Gastroesophageal sphincter (tissue), 4 donors: ENCODE measurements at regions not wholly inside any gene's neighbourhood (a gene's known extent, or its start where the extent isn't known, plus 50 kb on each side); places are given as distances from the start of the nearest gene placed in this dataset.

Source experiments
- ATAC-seq: fragments of 150-250 bp; one replicate; pipeline ENCODE4 v1.9.1; 2016; ENCODE audit warnings: mild to moderate bottlenecking, moderate library complexity
- H3K27ac ChIP-seq, 4 donors: fragments of 200-600 bp; sonication (generic) in 3 of 4; 1 replicate in 3 of 4; 2 replicates in 1 of 4; pipeline ENCODE4 v1.5.1; 2016 to 2019
- H3K27me3 ChIP-seq: fragments of 200-600 bp; sonication (generic); one replicate; pipeline ENCODE4 v1.5.1; 2019
- H3K36me3 ChIP-seq, 2 donors: fragments of 200-600 bp; sonication (generic); one replicate each; pipeline ENCODE4 v1.5.1; 2019; ENCODE audit warnings: control low read depth in 1 of 2
- H3K4me1 ChIP-seq, 3 donors: fragments of 200-600 bp; sonication (generic); 1 replicate in 2 of 3; 2 replicates in 1 of 3; pipeline ENCODE4 v1.5.1; 2016 to 2019; ENCODE audit warnings: control low read depth in 2 of 3
- H3K4me3 ChIP-seq, 2 donors: fragments of 200-600 bp; sonication (generic); one replicate each; pipeline ENCODE4 v1.5.1; 2019; ENCODE audit warnings: mild to moderate bottlenecking in 1 of 2, moderate library complexity in 1 of 2
- H3K9me3 ChIP-seq, 3 donors: fragments of 200-600 bp; sonication (generic); one replicate each; pipeline ENCODE4 v1.5.1; 2017 to 2019; ENCODE audit warnings: control low read depth in 2 of 3
- CTCF ChIP-seq, 4 experiments: fragments of 200-600 bp in 2 of 4; fragments of 450-650 bp in 2 of 4; sonication (generic) in 1 of 4; IDR thresholded peaks; one replicate each; pipeline ENCODE4 v1.5.1; 2017 to 2019; ENCODE audit warnings: antibody characterized with exemption in 4 of 4, mild to moderate bottlenecking in 2 of 4, moderate library complexity in 2 of 4
- EP300 ChIP-seq: sonication (generic); formaldehyde crosslinking; IDR thresholded peaks from one replicate; pipeline ENCODE4 v1.6.1; 2017; ENCODE audit warnings: antibody characterized with exemption, mild to moderate bottlenecking
- POLR2A ChIP-seq, 2 donors: fragments of 450-650 bp; IDR thresholded peaks; one replicate each; pipeline ENCODE4 v1.6.1; 2017; ENCODE audit warnings: antibody characterized with exemption in 2 of 2, mild to moderate bottlenecking in 2 of 2, moderate library complexity in 1 of 2
- POLR2AphosphoS5 ChIP-seq: sonication (generic); formaldehyde crosslinking; IDR thresholded peaks from one replicate; pipeline ENCODE4 v1.6.1; 2017; ENCODE audit warnings: antibody characterized with exemption
- WGBS, 2 donors: methylation state at CpG; one replicate each; pipeline ENCODE4 v1.1.5; 2018; ENCODE audit warnings: low coverage in 1 of 2; 5-methylcytosine and 5-hydroxymethylcytosine counted together

GRCh38 chr12:113537751-113538087, 66.0 kb upstream of the LHX5 start:
- no peak for ATAC-seq
- Histone ChIP-seq H3K27me3 (peaks cover 97% of the 10 kb centered on the region), H3K4me1 (no peaks in the 10 kb centered on the region), H3K36me3 (no peaks in the 10 kb centered on the region), H3K9me3 (peaks cover 0 to 20% (median 0%) of the 10 kb centered on the region in 3 donors), H3K27ac (no peak overlapping the region), H3K4me3 (no peak overlapping the region)
- no peak for TF ChIP-seq EP300
- TF ChIP-seq POLR2A (IDR thresholded peaks at IDR 0.05) = no peak
- TF ChIP-seq POLR2AphosphoS5 = no peak
- no peak for TF ChIP-seq CTCF (IDR thresholded peaks at IDR 0.05)
- WGBS, 2 donors = 16 to 33% methylated on average over 3 to 4 of the region's 6 CpGs

GRCh38 chr12:113537046-113537750, 65.5 kb upstream of the LHX5 start:
- no peak for ATAC-seq
- Histone ChIP-seq H3K9me3 (peaks cover 0 to 20% (median 0%) of the 10 kb centered on the region in 3 donors), H3K36me3 (no peaks in the 10 kb centered on the region), H3K27ac (no peak overlapping the region), H3K27me3 (peaks cover 98% of the 10 kb centered on the region), H3K4me3 (no peak overlapping the region), H3K4me1 (no peaks in the 10 kb centered on the region)
- TF ChIP-seq EP300 = no peak
- TF ChIP-seq POLR2AphosphoS5 = no peak
- no peak for TF ChIP-seq CTCF (IDR thresholded peaks at IDR 0.05)
- WGBS, 2 donors = 30 to 44% methylated on average over 9 to 11 of the region's 11 CpGs

GRCh38 chr12:113535100-113535499, 63.4 kb upstream of the LHX5 start:
- H3K4me1 ChIP-seq = no peaks in the 10 kb centered on the region
- H3K4me3 ChIP-seq = no peak overlapping the region
- H3K27ac ChIP-seq = no peak overlapping the region
- H3K9me3 ChIP-seq = peaks cover 0 to 20% (median 0%) of the 10 kb centered on the region in 3 donors
- H3K27me3 ChIP-seq = peaks cover 96% of the 10 kb centered on the region
- 76% methylated on average over 5 of the region's 5 CpGs; no CpG with 5 or more reads in 1 of the 2 donors for WGBS, 2 donors
- no peak for TF ChIP-seq POLR2A (IDR thresholded peaks at IDR 0.05)
- TF ChIP-seq POLR2AphosphoS5 = no peak
- no peaks in the 10 kb centered on the region for H3K36me3 ChIP-seq
- no peak for ATAC-seq

- Histone ChIP-seq H3K27me3 (peaks cover 93% of the 10 kb centered on the region), H3K9me3 (peaks cover 0 to 14% (median 0%) of the 10 kb centered on the region in 3 donors), H3K4me1 (no peaks in the 10 kb centered on the region), H3K4me3 (no peak overlapping the region), H3K36me3 (no peaks in the 10 kb centered on the region), H3K27ac (no peak overlapping the region)
- 93 to 100% methylated on average over 2 to 3 of the region's 6 CpGs for WGBS, 2 donors
- TF ChIP-seq POLR2AphosphoS5 = no peak
- TF ChIP-seq EP300 = no peak
- no peak for TF ChIP-seq POLR2A (IDR thresholded peaks at IDR 0.05)
- no peak for TF ChIP-seq CTCF (IDR thresholded peaks at IDR 0.05)
- ATAC-seq = no peak
Observed at GRCh38 chr12:113534555-113534954, 62.9 kb upstream of the LHX5 start.

GRCh38 chr12:113533842-113534375, 62.2 kb upstream of the LHX5 start:
- H3K4me1 ChIP-seq = no peaks in the 10 kb centered on the region
- H3K27me3 ChIP-seq = peaks cover 88% of the 10 kb centered on the region
- ATAC-seq = no peak
- H3K4me3 ChIP-seq = no peak overlapping the region
- peaks cover 0 to 8% (median 0%) of the 10 kb centered on the region in 3 donors for H3K9me3 ChIP-seq
- H3K36me3 ChIP-seq = no peaks in the 10 kb centered on the region
- 59 to 67% methylated on average over 7 of the region's 7 CpGs for WGBS, 2 donors
- no peak for TF ChIP-seq CTCF (IDR thresholded peaks at IDR 0.05)
- TF ChIP-seq POLR2AphosphoS5 = no peak
- no peak for TF ChIP-seq EP300
- no peak for TF ChIP-seq POLR2A (IDR thresholded peaks at IDR 0.05)
- no peak overlapping the region for H3K27ac ChIP-seq
